ENCODE measurements at regions not wholly inside any gene's neighbourhood (a gene's known extent, or its start where the extent isn't known, plus 50 kb on each side); places are given as distances from the start of the nearest gene placed in this dataset.

DNA sequence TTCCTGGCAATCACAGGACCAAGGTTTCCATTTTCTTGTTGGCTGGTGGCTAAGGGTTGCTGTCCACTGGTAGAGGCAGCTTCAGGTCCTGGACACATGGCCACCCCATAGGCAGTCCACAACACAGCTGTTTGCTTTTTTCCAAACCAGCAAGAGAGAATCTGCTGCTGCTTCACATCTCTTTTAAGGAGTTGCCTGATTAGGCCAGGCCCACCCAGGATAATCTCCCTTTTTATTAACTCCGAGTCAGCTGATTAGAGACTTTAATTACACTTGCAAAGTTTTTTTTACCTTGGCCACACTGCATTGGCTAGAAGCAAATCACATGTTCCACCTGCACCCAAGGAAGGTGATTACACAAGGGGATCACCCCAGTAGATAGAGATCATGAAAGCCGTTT lies 106.6 kb upstream of the IRX6 start:
- H3K36me3 ChIP-seq (ENCODE audit: insufficient read depth, low read length): no peaks in the 10 kb centered on the region
- H3K9ac ChIP-seq (ENCODE audit: low read depth, low read length): no peak overlapping the region

DNA sequence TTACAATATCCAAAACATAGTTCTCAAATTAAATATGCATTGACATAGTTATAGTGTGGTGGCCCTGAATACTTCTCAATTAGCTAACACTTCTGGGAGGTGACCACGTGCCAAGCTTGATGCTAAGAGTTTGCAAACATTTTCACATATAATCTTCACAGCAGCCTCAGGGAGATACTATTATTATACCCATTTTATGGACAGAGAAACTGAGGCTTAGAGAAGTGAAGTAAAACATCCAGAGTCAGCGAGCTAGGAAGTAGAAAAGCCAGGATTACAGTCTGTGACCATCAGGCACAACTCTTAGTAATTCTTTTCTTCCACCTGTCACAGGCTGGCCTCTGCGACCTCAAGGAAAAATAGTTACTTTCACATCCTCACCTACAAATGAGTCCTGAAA lies 102.2 kb upstream of the IRX6 start:
- no peaks in the 10 kb centered on the region for H3K9me3 ChIP-seq (ENCODE audit: control insufficient read depth, insufficient read depth, low read length)
- H3K36me3 ChIP-seq (ENCODE audit: insufficient read depth, low read length): no peaks in the 10 kb centered on the region
- H3K4me1 ChIP-seq (ENCODE audit: insufficient read depth, low read length): no peaks in the 10 kb centered on the region
- no peak overlapping the region for H3K9ac ChIP-seq (ENCODE audit: low read depth, low read length)

More for the DNA sequence above, 106.6 kb upstream of the IRX6 start:
- Histone ChIP-seq H3K4me1 (ENCODE audit: insufficient read depth, low read length) (no peaks in the 10 kb centered on the region), H3K9me3 (ENCODE audit: control insufficient read depth, insufficient read depth, low read length) (no peaks in the 10 kb centered on the region)

DNA sequence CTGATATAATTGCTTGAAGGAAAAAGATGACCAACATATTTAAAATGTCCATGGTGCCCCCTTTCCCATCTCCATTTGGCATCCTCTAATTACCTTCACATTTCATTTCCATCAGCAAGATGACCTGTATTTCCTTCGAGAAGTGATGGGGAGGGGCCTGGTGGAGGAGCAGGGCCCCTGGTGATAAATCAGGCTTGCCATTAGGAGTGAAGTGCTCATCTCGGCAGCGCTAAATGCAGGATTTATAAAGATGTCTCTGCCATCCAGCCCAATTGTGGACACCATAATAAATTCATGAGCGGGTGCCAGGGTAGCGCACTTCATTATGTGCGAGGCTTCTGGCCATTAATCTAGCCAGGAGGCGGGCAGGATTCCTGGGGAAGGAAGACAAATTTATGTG lies 101.5 kb upstream of the IRX6 start:
- no peaks in the 10 kb centered on the region for H3K4me1 ChIP-seq (ENCODE audit: insufficient read depth, low read length)
- H3K9ac ChIP-seq (ENCODE audit: low read depth, low read length): no peak overlapping the region
- no peaks in the 10 kb centered on the region for H3K9me3 ChIP-seq (ENCODE audit: control insufficient read depth, insufficient read depth, low read length)
- H3K36me3 ChIP-seq (ENCODE audit: insufficient read depth, low read length): no peaks in the 10 kb centered on the region

DNA sequence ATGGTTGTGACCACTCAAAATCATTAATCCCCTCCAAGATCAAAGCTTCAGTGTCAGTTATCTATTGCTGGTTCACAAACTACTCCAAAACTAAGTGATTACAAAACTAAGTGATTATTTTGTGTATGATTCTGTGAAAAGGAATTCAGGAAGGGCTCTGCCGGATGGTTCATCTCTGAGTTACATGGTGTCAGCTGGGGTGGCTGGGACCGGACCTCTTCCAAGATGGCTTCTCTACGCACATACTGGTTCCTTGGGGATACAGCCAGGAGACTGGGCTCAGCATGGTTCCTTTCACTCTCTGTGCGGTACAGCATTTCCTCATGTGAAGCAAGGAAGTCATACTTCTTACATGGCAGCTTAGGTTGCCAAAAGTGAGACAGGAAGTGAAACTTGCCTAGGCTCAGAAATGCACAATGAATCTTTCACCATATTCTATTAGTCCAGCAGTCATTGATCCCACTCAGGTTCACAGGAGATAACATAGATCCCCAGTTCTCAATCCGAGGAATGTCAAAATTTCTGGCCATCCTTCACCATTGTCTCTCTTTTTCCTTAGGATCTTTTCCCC lies 97.9 kb upstream of the IRX6 start:
- Histone ChIP-seq H3K4me1 (ENCODE audit: insufficient read depth, low read length) (no peaks in the 10 kb centered on the region), H3K36me3 (ENCODE audit: insufficient read depth, low read length) (no peaks in the 10 kb centered on the region), H3K9ac (ENCODE audit: low read depth, low read length) (no peak overlapping the region), H3K9me3 (ENCODE audit: control insufficient read depth, insufficient read depth, low read length) (no peaks in the 10 kb centered on the region)

DNA sequence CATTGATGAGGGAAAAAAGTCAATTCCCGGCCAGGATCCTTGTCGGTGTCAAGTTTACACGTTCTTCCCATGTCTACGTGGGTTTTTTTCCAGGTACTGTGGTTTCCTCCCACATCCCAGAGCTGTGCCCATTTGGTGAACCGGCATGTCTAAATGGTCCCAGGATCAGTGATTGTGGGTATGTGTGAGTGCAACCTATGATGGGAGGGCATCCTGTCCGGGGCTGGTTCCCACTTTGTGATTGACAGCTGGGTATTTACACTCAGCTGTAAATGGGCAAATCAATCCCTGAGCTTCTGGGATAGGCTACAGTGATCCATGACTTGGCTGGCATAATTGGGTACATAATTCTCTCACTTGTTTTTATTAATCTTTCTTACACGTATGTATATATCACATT lies 91.2 kb upstream of the IRX6 start:
- no peaks in the 10 kb centered on the region for H3K36me3 ChIP-seq (ENCODE audit: insufficient read depth, low read length)
- no peak overlapping the region for H3K9ac ChIP-seq (ENCODE audit: low read depth, low read length)
- H3K9me3 ChIP-seq (ENCODE audit: control insufficient read depth, insufficient read depth, low read length): no peaks in the 10 kb centered on the region
- no peaks in the 10 kb centered on the region for H3K4me1 ChIP-seq (ENCODE audit: insufficient read depth, low read length)

DNA sequence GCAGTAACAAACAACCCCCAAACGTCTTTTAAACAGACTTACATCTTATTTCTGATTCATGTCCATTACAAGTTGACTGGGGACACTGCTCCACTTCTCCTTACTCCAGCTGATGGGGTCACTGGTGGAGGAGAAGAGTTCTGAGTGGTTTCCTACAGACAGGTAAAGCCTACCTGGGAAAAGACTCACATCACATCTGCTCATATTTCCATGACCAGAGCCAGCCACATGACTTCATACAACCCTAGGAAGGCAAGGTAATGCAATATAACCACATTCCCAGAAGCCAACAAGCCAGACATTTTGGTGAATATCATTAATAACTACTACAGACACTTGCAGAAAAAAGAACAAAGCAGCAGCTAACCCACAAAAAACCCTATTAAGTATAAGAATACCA lies 90.5 kb upstream of the IRX6 start:
- no peaks in the 10 kb centered on the region for H3K4me1 ChIP-seq (ENCODE audit: insufficient read depth, low read length)
- H3K9me3 ChIP-seq (ENCODE audit: control insufficient read depth, insufficient read depth, low read length): no peaks in the 10 kb centered on the region
- no peak overlapping the region for H3K9ac ChIP-seq (ENCODE audit: low read depth, low read length)
- H3K36me3 ChIP-seq (ENCODE audit: insufficient read depth, low read length): no peaks in the 10 kb centered on the region

DNA sequence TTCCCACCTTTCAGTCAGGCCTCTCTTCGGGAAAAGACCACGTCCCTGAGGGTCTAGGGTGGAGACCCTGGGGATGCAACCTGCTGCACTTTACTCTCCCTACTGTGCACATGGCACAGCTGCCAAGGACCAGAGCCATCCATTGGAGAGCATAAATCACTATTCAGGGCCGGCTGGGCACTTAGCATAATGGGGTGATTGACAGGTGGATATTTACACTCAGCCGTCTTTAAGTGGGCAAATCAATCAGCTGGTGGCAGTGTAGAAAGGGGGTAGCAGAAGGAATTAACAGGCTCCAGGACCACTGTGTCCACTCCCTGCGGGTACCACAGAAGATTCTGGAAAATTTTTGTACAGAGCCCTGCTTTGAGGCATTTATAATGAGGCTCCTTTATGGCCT lies 87.3 kb upstream of the IRX6 start:
- no peaks in the 10 kb centered on the region for H3K36me3 ChIP-seq (ENCODE audit: insufficient read depth, low read length)
- no peaks in the 10 kb centered on the region for H3K4me1 ChIP-seq (ENCODE audit: insufficient read depth, low read length)
- no peak overlapping the region for H3K9ac ChIP-seq (ENCODE audit: low read depth, low read length)
- H3K9me3 ChIP-seq (ENCODE audit: control insufficient read depth, insufficient read depth, low read length): no peaks in the 10 kb centered on the region

DNA sequence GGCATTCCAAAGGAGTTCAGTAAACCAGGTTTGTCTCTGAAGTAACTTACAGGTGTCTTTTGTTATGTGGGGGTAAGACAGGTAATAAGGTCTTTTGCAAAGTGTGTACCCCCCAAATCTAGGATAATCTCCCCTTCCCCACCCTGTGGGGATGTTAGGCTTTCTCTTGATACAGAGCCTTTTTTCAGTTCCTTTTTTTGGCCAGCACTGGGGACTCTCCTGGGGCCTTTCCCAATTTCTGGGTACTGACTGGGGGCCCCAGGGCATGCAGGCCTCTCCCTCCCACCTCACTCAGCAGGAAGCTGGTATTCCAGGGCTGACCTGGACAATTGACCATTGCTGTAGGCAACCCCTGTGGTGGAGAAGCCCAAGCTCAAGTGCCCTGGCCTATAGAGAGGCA lies 84.3 kb upstream of the IRX6 start:
- H3K36me3 ChIP-seq (ENCODE audit: insufficient read depth, low read length): no peaks in the 10 kb centered on the region
- H3K4me1 ChIP-seq (ENCODE audit: insufficient read depth, low read length): peaks cover 6% of the 10 kb centered on the region; the same call in 1 of the 2 replicates
- H3K9ac ChIP-seq (ENCODE audit: low read depth, low read length): no peak overlapping the region
- no peaks in the 10 kb centered on the region for H3K9me3 ChIP-seq (ENCODE audit: control insufficient read depth, insufficient read depth, low read length)

DNA sequence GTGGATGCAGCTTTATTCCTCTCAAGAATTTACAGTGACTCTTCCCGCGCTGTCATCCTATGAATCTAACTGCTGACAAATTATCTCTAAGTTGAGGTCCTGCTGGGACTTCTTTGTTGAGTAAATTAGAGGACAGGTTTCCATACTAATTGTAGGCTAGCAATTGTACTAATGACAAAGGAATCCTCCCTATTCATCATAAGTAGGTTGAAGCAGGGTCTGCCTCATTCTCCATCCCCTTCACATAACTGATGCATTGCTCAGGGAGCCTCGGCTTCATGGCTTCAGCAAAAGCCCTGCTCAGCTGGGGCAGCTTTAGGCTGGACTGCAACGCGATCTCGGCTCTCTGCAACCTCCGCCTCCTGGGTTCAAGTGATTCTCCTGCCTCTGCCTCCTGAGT lies 83.1 kb upstream of the IRX6 start:
- peaks cover 6% of the 10 kb centered on the region; the same call in 1 of the 2 replicates for H3K4me1 ChIP-seq (ENCODE audit: insufficient read depth, low read length)
- H3K9me3 ChIP-seq (ENCODE audit: control insufficient read depth, insufficient read depth, low read length): no peaks in the 10 kb centered on the region
- no peak overlapping the region for H3K9ac ChIP-seq (ENCODE audit: low read depth, low read length)
- no peaks in the 10 kb centered on the region for H3K36me3 ChIP-seq (ENCODE audit: insufficient read depth, low read length)

DNA sequence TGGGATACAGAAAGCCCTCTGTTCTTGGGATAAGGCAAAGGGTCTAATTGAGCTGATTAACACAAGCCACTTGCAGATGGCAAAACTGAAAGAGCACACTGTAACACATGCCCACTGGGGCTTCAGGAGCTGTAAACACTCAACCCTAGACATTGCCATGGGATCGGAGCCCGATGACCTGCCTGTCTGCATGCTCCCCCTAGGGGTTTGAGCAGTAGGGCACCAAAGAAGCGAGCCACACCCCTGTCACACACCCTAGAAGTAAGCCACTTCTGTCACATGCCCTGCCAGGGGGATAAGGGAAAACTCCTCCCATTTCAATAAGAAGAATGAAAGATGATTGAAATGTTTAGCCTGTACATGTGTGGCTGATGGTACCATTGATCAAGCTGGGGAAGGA lies 81.3 kb upstream of the IRX6 start:
- H3K9me3 ChIP-seq (ENCODE audit: control insufficient read depth, insufficient read depth, low read length): no peaks in the 10 kb centered on the region
- peaks cover 6% of the 10 kb centered on the region; the same call in 1 of the 2 replicates for H3K4me1 ChIP-seq (ENCODE audit: insufficient read depth, low read length)
- no peaks in the 10 kb centered on the region for H3K36me3 ChIP-seq (ENCODE audit: insufficient read depth, low read length)
- no peak overlapping the region for H3K9ac ChIP-seq (ENCODE audit: low read depth, low read length)

DNA sequence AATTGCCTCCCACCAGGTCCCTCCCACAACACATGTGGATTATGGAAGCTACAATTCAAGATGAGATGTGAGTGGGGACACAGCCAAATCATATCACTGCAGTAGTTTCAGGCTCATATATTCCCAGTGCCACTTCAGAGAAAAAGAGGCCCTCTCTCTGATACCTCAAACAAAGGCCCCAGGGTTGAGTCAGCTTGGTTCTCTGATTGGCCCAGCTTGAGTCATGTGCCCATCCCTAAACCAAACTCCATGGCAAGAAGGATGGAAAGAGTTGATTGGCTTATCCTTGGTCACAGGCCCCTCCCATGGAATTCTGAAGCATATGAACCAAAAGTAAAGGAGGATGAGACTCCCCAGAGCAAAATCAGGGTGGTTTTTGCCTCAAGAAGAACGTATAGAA lies 75.9 kb upstream of the IRX6 start:
- H3K9me3 ChIP-seq (ENCODE audit: control insufficient read depth, insufficient read depth, low read length): no peaks in the 10 kb centered on the region
- H3K36me3 ChIP-seq (ENCODE audit: insufficient read depth, low read length): no peaks in the 10 kb centered on the region
- no peaks in the 10 kb centered on the region for H3K4me1 ChIP-seq (ENCODE audit: insufficient read depth, low read length)
- no peak overlapping the region for H3K9ac ChIP-seq (ENCODE audit: low read depth, low read length)

DNA sequence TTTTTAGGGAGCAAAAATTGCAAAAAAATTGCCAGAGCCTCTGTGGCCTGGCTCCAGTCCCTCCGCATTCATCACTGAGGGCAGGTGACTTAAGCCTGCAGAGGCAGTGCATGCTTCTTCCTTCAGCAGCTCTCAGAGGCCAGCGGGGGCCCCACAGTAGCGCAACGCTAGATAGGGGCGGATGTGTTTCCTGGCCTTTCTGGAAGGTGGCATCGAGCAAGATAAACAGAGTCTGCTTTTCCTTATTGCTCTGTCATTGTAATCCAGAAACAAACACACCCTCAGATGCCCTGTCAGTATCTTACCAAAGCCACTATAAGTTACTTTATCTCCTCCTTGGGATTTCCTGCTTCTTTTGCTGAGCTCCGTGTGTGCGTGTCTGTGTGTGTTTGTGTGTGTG lies 75.5 kb upstream of the IRX6 start:
- Histone ChIP-seq H3K4me1 (ENCODE audit: insufficient read depth, low read length) (no peaks in the 10 kb centered on the region), H3K9me3 (ENCODE audit: control insufficient read depth, insufficient read depth, low read length) (no peaks in the 10 kb centered on the region), H3K9ac (ENCODE audit: low read depth, low read length) (no peak overlapping the region), H3K36me3 (ENCODE audit: insufficient read depth, low read length) (no peaks in the 10 kb centered on the region)

DNA sequence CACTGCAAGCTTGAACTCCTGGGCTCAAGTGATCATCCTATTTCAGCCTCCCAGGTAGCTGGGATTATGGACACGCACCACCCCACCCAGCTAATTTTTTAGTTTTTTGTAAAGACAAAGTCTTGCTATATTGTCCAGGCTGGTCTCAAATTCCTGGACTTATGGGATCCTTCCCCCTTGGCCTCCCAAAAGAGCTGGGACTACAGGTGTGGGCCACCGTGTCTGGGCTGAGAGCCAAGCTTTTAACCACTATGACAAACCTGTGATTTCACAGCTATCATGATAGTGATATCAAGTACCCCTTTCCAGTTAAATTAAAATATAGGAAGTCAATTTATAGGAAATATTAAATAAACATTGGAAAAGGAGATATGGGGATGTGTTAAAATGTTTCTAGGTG lies 74.6 kb upstream of the IRX6 start:
- no peak overlapping the region for H3K9ac ChIP-seq (ENCODE audit: low read depth, low read length)
- H3K9me3 ChIP-seq (ENCODE audit: control insufficient read depth, insufficient read depth, low read length): no peaks in the 10 kb centered on the region; the same call in 1 of the 2 replicates

DNA sequence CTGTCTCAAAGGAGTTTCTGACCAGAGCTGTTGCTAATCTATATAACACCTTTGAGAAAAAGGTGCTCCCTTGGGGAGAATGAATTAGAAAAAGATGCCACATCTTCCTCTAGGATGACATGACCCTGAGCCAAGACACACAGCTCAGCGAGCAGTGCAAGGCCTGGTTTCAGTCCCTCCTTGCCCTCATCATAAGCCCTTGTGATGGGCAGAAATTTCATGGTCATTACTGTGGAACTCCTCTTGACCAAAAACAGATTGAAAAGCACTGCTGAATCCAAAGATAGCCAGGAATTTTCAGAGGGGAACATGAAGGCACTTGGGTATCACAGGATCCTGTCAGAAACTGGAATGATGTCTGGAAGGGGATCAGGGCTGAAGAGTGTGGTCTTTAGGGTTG lies 74.1 kb upstream of the IRX6 start:
- no peaks in the 10 kb centered on the region for H3K4me1 ChIP-seq (ENCODE audit: insufficient read depth, low read length)
- no peaks in the 10 kb centered on the region for H3K36me3 ChIP-seq (ENCODE audit: insufficient read depth, low read length)
- H3K9ac ChIP-seq (ENCODE audit: low read depth, low read length): no peak overlapping the region
- H3K9me3 ChIP-seq (ENCODE audit: control insufficient read depth, insufficient read depth, low read length): no peaks in the 10 kb centered on the region; the same call in 1 of the 2 replicates

More for the DNA sequence above, 74.6 kb upstream of the IRX6 start:
- H3K4me1 ChIP-seq (ENCODE audit: insufficient read depth, low read length): no peaks in the 10 kb centered on the region
- no peaks in the 10 kb centered on the region for H3K36me3 ChIP-seq (ENCODE audit: insufficient read depth, low read length)

DNA sequence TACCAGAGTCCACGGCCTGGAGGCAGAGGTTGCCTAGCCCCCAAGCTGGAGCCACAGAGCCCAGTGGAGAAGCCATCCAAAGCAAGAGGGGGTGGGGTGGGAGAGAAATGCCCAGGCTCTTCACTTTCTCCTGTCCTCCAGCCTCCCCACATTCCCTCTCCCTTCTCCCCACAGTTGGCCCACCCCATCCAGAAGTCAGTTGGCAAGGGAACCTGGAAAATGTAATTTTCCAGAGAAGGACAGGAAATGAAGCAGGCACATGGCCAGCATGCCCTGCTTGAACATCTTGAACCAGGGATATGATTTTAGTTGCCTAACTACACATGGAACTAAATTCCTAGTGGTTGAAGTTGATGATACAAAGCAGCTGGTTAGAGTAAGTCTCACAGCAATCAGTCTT lies 73.3 kb upstream of the IRX6 start:
- Histone ChIP-seq H3K36me3 (ENCODE audit: insufficient read depth, low read length) (no peaks in the 10 kb centered on the region), H3K9me3 (ENCODE audit: control insufficient read depth, insufficient read depth, low read length) (no peaks in the 10 kb centered on the region; the same call in 1 of the 2 replicates), H3K4me1 (ENCODE audit: insufficient read depth, low read length) (no peaks in the 10 kb centered on the region), H3K9ac (ENCODE audit: low read depth, low read length) (no peak overlapping the region)

DNA sequence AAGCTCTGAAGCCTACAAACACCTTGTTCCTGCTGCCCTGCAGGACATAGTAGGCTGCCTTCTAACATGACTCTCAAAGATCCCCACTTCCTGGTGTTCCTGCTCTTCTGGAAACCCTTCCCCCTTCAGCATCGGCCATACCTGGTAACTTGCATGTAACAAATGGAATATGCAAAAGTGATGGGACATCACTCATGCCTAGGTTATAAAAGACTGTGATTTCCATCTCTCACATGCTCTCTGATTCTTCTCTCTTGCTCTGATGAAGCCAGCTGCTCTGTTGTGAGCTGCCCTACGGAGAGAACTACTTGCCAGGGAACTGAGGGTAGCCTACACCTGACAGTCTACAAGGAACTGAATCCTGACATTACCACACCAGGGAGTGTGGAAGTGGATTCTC lies 72.9 kb upstream of the IRX6 start:
- H3K9me3 ChIP-seq (ENCODE audit: control insufficient read depth, insufficient read depth, low read length): no peaks in the 10 kb centered on the region; the same call in 1 of the 2 replicates
- H3K36me3 ChIP-seq (ENCODE audit: insufficient read depth, low read length): no peaks in the 10 kb centered on the region
- H3K9ac ChIP-seq (ENCODE audit: low read depth, low read length): no peak overlapping the region
- no peaks in the 10 kb centered on the region for H3K4me1 ChIP-seq (ENCODE audit: insufficient read depth, low read length)

All from ES-I3 (cell line).